HEK293T (cell line): ENCODE measurements at regions not wholly inside any gene's neighbourhood (a gene's known extent, or its start where the extent isn't known, plus 50 kb on each side); places are given as distances from the start of the nearest gene placed in this dataset.

Experiments used
- CTCF ChIA-PET: fragments of 350-600 bp; formaldehyde crosslinking; extraction: SDS; loops from one replicate; lab custom pipeline; 2021; ENCODE audit warnings: antibody characterized with exemption, inconsistent platforms; lab: Yijun Ruan, JAX
- POLR2A ChIA-PET: fragments of 350-600 bp; formaldehyde crosslinking; extraction: SDS; loops from one replicate; lab custom pipeline; 2020; ENCODE audit warnings: antibody characterized with exemption, inconsistent platforms; lab: Yijun Ruan, JAX
- DNase-seq: peaks from one replicate; pipeline ENCODE4 v3.0.0; 2012; ENCODE audit warnings: mixed read lengths; ENCODE audit errors: extremely low spot score
- ARNT ChIP-seq: fragments of 450-650 bp; IDR thresholded peaks from 2 replicates; pipeline ENCODE4 v1.6.1; 2017; ENCODE audit warnings: mild to moderate bottlenecking
- BHLHE40 ChIP-seq: fragments of 450-650 bp; IDR thresholded peaks from 2 replicates; pipeline ENCODE4 v1.6.1; 2016; ENCODE audit warnings: mild to moderate bottlenecking, moderate library complexity, borderline replicate concordance
- CTBP1 ChIP-seq: fragments of 450-650 bp; IDR thresholded peaks from 2 replicates; pipeline ENCODE4 v1.6.1; 2016; ENCODE audit warnings: borderline replicate concordance
- ELF4 ChIP-seq: fragments of 450-650 bp; IDR thresholded peaks from 2 replicates; pipeline ENCODE4 v1.6.1; 2017; ENCODE audit warnings: antibody characterized with exemption
- FOXA1 ChIP-seq: fragments of 450-650 bp; IDR thresholded peaks from 2 replicates; pipeline ENCODE4 v1.6.1; 2016; ENCODE audit warnings: mild to moderate bottlenecking
- FOXK2 ChIP-seq: fragments of 450-650 bp; IDR thresholded peaks from 2 replicates; pipeline ENCODE4 v1.6.1; 2016; ENCODE audit warnings: mild to moderate bottlenecking
- FOXM1 ChIP-seq: fragments of 450-650 bp; IDR thresholded peaks from 2 replicates; pipeline ENCODE4 v1.6.1; 2017; ENCODE audit warnings: mild to moderate bottlenecking, borderline replicate concordance
- HDGF ChIP-seq: fragments of 450-650 bp; IDR thresholded peaks from 2 replicates; pipeline ENCODE4 v1.6.1; 2017; ENCODE audit warnings: antibody characterized with exemption, borderline replicate concordance
- L3MBTL2 ChIP-seq: fragments of 450-650 bp; conservative IDR thresholded peaks from 2 replicates; pipeline ENCODE4 v1.6.1; 2016; ENCODE audit warnings: mild to moderate bottlenecking
- LEF1 ChIP-seq: fragments of 450-650 bp; IDR thresholded peaks from 2 replicates; pipeline ENCODE4 v1.6.1; 2017; ENCODE audit warnings: mild to moderate bottlenecking, borderline replicate concordance
- NFRKB ChIP-seq: fragments of 450-650 bp; IDR thresholded peaks from 2 replicates; pipeline ENCODE4 v1.6.1; 2016; ENCODE audit warnings: mild to moderate bottlenecking, moderate library complexity
- PKNOX1 ChIP-seq: fragments of 450-650 bp; IDR thresholded peaks from 2 replicates; pipeline ENCODE4 v1.6.1; 2016
- SP1 ChIP-seq: fragments of 450-650 bp; IDR thresholded peaks from 2 replicates; pipeline ENCODE4 v1.6.1; 2017
- SUZ12 ChIP-seq: fragments of 450-650 bp; IDR thresholded peaks from 2 replicates; pipeline ENCODE4 v1.6.1; 2016; ENCODE audit warnings: mild to moderate bottlenecking
- TARDBP ChIP-seq: fragments of 450-650 bp; IDR thresholded peaks from 2 replicates; pipeline ENCODE4 v1.6.1; 2016
- ZNF384 ChIP-seq: fragments of 450-650 bp; IDR thresholded peaks from 2 replicates; pipeline ENCODE4 v1.6.1; 2016

GRCh38 chr10:128969551-128969950 lies 497.5 kb upstream of the MGMT start:
- CTCF ChIA-PET: no interaction called here
- DNase-seq: no peak
- POLR2A ChIA-PET: no interaction called here
- TF ChIP-seq ELF4: no peak
- TF ChIP-seq FOXK2: no peak
- TF ChIP-seq CTBP1: no peak
- no peak for TF ChIP-seq FOXA1
- no peak for TF ChIP-seq L3MBTL2
- TF ChIP-seq HDGF: no peak
- no peak for TF ChIP-seq NFRKB
- TF ChIP-seq PKNOX1: no peak
- no peak for TF ChIP-seq BHLHE40
- no peak for TF ChIP-seq LEF1
- no peak for TF ChIP-seq SP1
- no peak for TF ChIP-seq ZNF384
- TF ChIP-seq TARDBP: no peak
- no peak for TF ChIP-seq ARNT
- no peak for TF ChIP-seq FOXM1
- TF ChIP-seq SUZ12: no peak

GRCh38 chr10:128971374-128972035 lies 495.5 kb upstream of the MGMT start:
- TF ChIP-seq HDGF (no peak), TARDBP (no peak), ARNT (no peak), SUZ12 (no peak), NFRKB (no peak), FOXM1 (no peak), CTBP1 (no peak), SP1 (no peak), ELF4 (no peak), L3MBTL2 (no peak), BHLHE40 (no peak), ZNF384 (no peak), LEF1 (no peak), FOXA1 (no peak), PKNOX1 (no peak), FOXK2 (no peak)
- CTCF ChIA-PET: no interaction called here
- DNase-seq: no peak
- POLR2A ChIA-PET: no interaction called here

GRCh38 chr10:128972036-128972405 lies 495.0 kb upstream of the MGMT start:
- POLR2A ChIA-PET: no interaction called here
- CTCF ChIA-PET: no interaction called here
- TF ChIP-seq SP1: no peak
- no peak for TF ChIP-seq NFRKB
- no peak for TF ChIP-seq HDGF
- TF ChIP-seq L3MBTL2: no peak
- no peak for TF ChIP-seq ARNT
- no peak for TF ChIP-seq FOXK2
- TF ChIP-seq CTBP1: no peak
- no peak for TF ChIP-seq ELF4
- no peak for TF ChIP-seq BHLHE40
- no peak for TF ChIP-seq TARDBP
- TF ChIP-seq FOXA1: no peak
- TF ChIP-seq PKNOX1: no peak
- TF ChIP-seq SUZ12: no peak
- no peak for TF ChIP-seq ZNF384
- TF ChIP-seq FOXM1: no peak
- TF ChIP-seq LEF1: no peak
- no peak for DNase-seq

GRCh38 chr10:128973221-128973620 lies 493.8 kb upstream of the MGMT start:
- ChIA-PET CTCF (no interaction called here), POLR2A (no interaction called here)
- DNase-seq: no peak
- TF ChIP-seq SP1 (no peak), ELF4 (no peak), TARDBP (no peak), FOXA1 (no peak), HDGF (no peak), FOXK2 (no peak), FOXM1 (no peak), CTBP1 (no peak), SUZ12 (no peak), ZNF384 (no peak), PKNOX1 (no peak), NFRKB (no peak), BHLHE40 (no peak), L3MBTL2 (no peak), LEF1 (no peak), ARNT (no peak)

GRCh38 chr10:128976856-128977255 lies 490.2 kb upstream of the MGMT start:
- CTCF ChIA-PET: no interaction called here
- DNase-seq: no peak
- TF ChIP-seq SUZ12 (no peak), ELF4 (no peak), FOXK2 (no peak), BHLHE40 (no peak), TARDBP (no peak), SP1 (no peak), L3MBTL2 (no peak), FOXM1 (no peak), PKNOX1 (no peak)
- POLR2A ChIA-PET: no interaction called here
